K562 (cell line): ENCODE measurements at regions not wholly inside any gene's neighbourhood (a gene's known extent, or its start where the extent isn't known, plus 50 kb on each side); places are given as distances from the start of the nearest gene placed in this dataset.

Source experiments
- ATAC-seq: fragments of 200-7000 bp; cut with Tn5 transposase; 3 replicates; pipeline ENCODE4 v1.9.1; 2020; ENCODE audit warnings: moderate library complexity
- BruUV-seq: library from RNA; stranded (reverse); fragments of 400-500 nt; replicated peaks from 2 replicates; lab custom pipeline; 2021; lab: Mats Ljungman, UMichigan
- CTCF ChIA-PET: fragments of 300-600 bp; formaldehyde crosslinking; extraction: SDS; loops from one replicate; lab custom pipeline; 2021; ENCODE audit warnings: low intra/inter-chr PET ratio; lab: Yijun Ruan, JAX
- POLR2A ChIA-PET: fragments of 300-600, 350-650 bp; sonication (Branson Sonifier 250); formaldehyde crosslinking; extraction: SDS; loops from one replicate; lab custom pipeline; 2021; ENCODE audit warnings: antibody characterized with exemption, inconsistent platforms; lab: Yijun Ruan, JAX
- DNase-seq, 4 experiments: peaks; one replicate each; pipeline versions ENCODE4 v3.0.0 to v3.0.0-alpha.2; 2011 to 2018; ENCODE audit warnings: low spot score in 3 of 4, mixed read lengths in 3 of 4; ENCODE audit errors: extremely low read depth in 1 of 4
- FAIRE-seq: peaks from 2 replicates; lab custom pipeline; 2011; peaks lifted over from hg19 to GRCh38; lab: Jason Lieb, UNC
- H2AFZ ChIP-seq: 2 replicates; pipeline ENCODE4 v1.6.0; 2011; ENCODE audit warnings: low read depth, low read length, control low read depth, inconsistent platforms
- H3K27ac ChIP-seq: fragments of 200-600 bp; 3 replicates; pipeline ENCODE4 v1.8.0; 2011; ENCODE audit warnings: low read depth, mild to moderate bottlenecking, control low read depth, inconsistent platforms, low read length, moderate library complexity, mixed read lengths; ENCODE audit errors: extremely low read depth
- H3K27me3 ChIP-seq, 2 experiments: fragments of 300-600 bp in 1 of 2; 2 replicates in 1 of 2; 3 replicates in 1 of 2; pipeline versions ENCODE4 v1.6.0 to v1.8.0; 2011; ENCODE audit warnings: inconsistent platforms in 2 of 2, low read length in 2 of 2, mild to moderate bottlenecking in 1 of 2, mixed read lengths in 1 of 2, moderate library complexity in 1 of 2; ENCODE audit not compliant: control insufficient read depth in 2 of 2, insufficient read depth in 2 of 2
- H3K36me3 ChIP-seq: fragments of 300-600 bp; 3 replicates; pipeline ENCODE4 v1.8.0; 2011; ENCODE audit warnings: mild to moderate bottlenecking, low read length, inconsistent platforms; ENCODE audit not compliant: control insufficient read depth, insufficient read depth
- H3K4me1 ChIP-seq, 2 experiments: fragments of 200-600 bp in 1 of 2; replicated peaks in 1 of 2; 2 replicates in 1 of 2; 3 replicates in 1 of 2; pipeline versions ENCODE4 v1.5.1 to v1.8.0; 2011; ENCODE audit warnings: inconsistent platforms in 2 of 2, low read length in 2 of 2, mild to moderate bottlenecking in 1 of 2, mixed read lengths in 1 of 2, moderate library complexity in 1 of 2; ENCODE audit not compliant: control insufficient read depth in 2 of 2, insufficient read depth in 2 of 2
- H3K4me2 ChIP-seq: 2 replicates; pipeline ENCODE4 v1.6.1; 2011; ENCODE audit warnings: low read length, control low read depth, inconsistent platforms, mixed read lengths; ENCODE audit not compliant: insufficient read depth
- H3K4me3 ChIP-seq: fragments of 200-600 bp; sonication (generic), shearing (Covaris generic); 2 replicates; pipeline ENCODE4 v1.5.1; 2016; ENCODE audit warnings: control low read depth, inconsistent platforms
- H3K79me2 ChIP-seq: fragments of 200-600 bp; 3 replicates; pipeline ENCODE4 v1.8.0; 2011; ENCODE audit warnings: low read length, inconsistent platforms; ENCODE audit not compliant: control insufficient read depth, insufficient read depth
- H3K9ac ChIP-seq, 2 experiments: 2 replicates each; pipeline versions ENCODE4 v1.6.0 to v1.6.1; 2011; ENCODE audit warnings: low read depth in 2 of 2, low read length in 2 of 2, control low read depth in 1 of 2, inconsistent platforms in 1 of 2, mild to moderate bottlenecking in 1 of 2, mixed read lengths in 1 of 2; ENCODE audit not compliant: insufficient read depth in 1 of 2
- H3K9me1 ChIP-seq: one replicate; pipeline ENCODE4 v1.6.0; 2011; ENCODE audit warnings: inconsistent platforms, mild to moderate bottlenecking, low read length, moderate library complexity; ENCODE audit not compliant: control insufficient read depth, insufficient read depth
- H3K9me3 ChIP-seq: replicated peaks from 2 replicates; pipeline ENCODE4 v1.5.1; 2011; ENCODE audit warnings: low read depth, low read length, inconsistent platforms; ENCODE audit not compliant: control insufficient read depth, insufficient read depth
- H4K20me1 ChIP-seq: replicated peaks from 2 replicates; pipeline ENCODE4 v1.6.1; 2011; ENCODE audit warnings: low read length, inconsistent platforms, mixed read lengths; ENCODE audit not compliant: control insufficient read depth, insufficient read depth
- BCL6 ChIP-seq: fragments of 250-450 bp; sonication (Bioruptor Pico); IDR thresholded peaks from 2 replicates; pipeline ENCODE4 v1.4.0; 2020
- CTCFL ChIP-seq: IDR thresholded peaks from 2 replicates; pipeline ENCODE4 v1.6.1; 2011; ENCODE audit warnings: borderline replicate concordance, low read depth, mild to moderate bottlenecking, moderate library complexity, low read length; ENCODE audit not compliant: insufficient read depth, poor library complexity, severe bottlenecking
- HNRNPL ChIP-seq: fragments of 200-400 bp; formaldehyde crosslinking; IDR thresholded peaks from 2 replicates; pipeline ENCODE4 v1.6.1; 2017; ENCODE audit warnings: low read depth, mild to moderate bottlenecking, low read length
- ZBTB2 ChIP-seq: fragments of 450-650 bp; IDR thresholded peaks from 2 replicates; pipeline ENCODE4 v1.6.1; 2016; ENCODE audit warnings: antibody characterized with exemption
- ZNF282 ChIP-seq: sonication (generic); formaldehyde crosslinking; IDR thresholded peaks from 2 replicates; pipeline ENCODE4 v1.8.1; 2023; ENCODE audit warnings: missing genetic modification reagents
- ZNF695 ChIP-seq: fragments of 450-650 bp; formaldehyde crosslinking; IDR thresholded peaks from 2 replicates; pipeline ENCODE4 v1.4.0; 2020; ENCODE audit warnings: mild to moderate bottlenecking, moderate library complexity
- WGBS: fragments of 100-300 bp; shearing (Covaris generic); methylation state at CpG from one replicate; pipeline ENCODE4 v1.1.6; 2016; ENCODE audit warnings: low coverage, mixed read lengths; ENCODE audit not compliant: insufficient coverage; ENCODE audit errors: missing lambda C conversion rate; 5-methylcytosine and 5-hydroxymethylcytosine counted together
- in situ Hi-C: fragments of 300-500 bp; cut with MboI; formaldehyde crosslinking; loops from 4 replicates; pipeline ENCODE4 v1.15.0; 2018; ENCODE audit warnings: inconsistent platforms, mixed read lengths
- intact Hi-C: fragments of 100-400 bp; cut with micrococcal nuclease; formaldehyde crosslinking; loops from 2 replicates; pipeline ENCODE4 v1.14.2; 2022
- TF ChIP-seq, protein P1 (sequence below), 2 experiments: fragments of 450-650 bp in 1 of 2; IDR thresholded peaks; 2 replicates each; pipeline ENCODE4 v1.6.1; 2011 to 2017; ENCODE audit warnings: low read depth in 2 of 2, antibody characterized with exemption in 1 of 2, borderline replicate concordance in 1 of 2, low read length in 1 of 2, mild to moderate bottlenecking in 1 of 2, mixed read lengths in 1 of 2; ENCODE audit not compliant: control insufficient read depth in 1 of 2

- TF ChIP-seq, protein P1, sequence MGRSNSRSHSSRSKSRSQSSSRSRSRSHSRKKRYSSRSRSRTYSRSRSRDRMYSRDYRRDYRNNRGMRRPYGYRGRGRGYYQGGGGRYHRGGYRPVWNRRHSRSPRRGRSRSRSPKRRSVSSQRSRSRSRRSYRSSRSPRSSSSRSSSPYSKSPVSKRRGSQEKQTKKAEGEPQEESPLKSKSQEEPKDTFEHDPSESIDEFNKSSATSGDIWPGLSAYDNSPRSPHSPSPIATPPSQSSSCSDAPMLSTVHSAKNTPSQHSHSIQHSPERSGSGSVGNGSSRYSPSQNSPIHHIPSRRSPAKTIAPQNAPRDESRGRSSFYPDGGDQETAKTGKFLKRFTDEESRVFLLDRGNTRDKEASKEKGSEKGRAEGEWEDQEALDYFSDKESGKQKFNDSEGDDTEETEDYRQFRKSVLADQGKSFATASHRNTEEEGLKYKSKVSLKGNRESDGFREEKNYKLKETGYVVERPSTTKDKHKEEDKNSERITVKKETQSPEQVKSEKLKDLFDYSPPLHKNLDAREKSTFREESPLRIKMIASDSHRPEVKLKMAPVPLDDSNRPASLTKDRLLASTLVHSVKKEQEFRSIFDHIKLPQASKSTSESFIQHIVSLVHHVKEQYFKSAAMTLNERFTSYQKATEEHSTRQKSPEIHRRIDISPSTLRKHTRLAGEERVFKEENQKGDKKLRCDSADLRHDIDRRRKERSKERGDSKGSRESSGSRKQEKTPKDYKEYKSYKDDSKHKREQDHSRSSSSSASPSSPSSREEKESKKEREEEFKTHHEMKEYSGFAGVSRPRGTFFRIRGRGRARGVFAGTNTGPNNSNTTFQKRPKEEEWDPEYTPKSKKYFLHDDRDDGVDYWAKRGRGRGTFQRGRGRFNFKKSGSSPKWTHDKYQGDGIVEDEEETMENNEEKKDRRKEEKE (IDR thresholded peaks at IDR 0.05; ENCODE audit: borderline replicate concordance in 1 of 2, control insufficient read depth in 1 of 2, low read depth in 2 of 2, low read length in 1 of 2) = no peak
Measured at GRCh38 chr10:62573929-62574328, 199.8 kb downstream of the ZNF365 start (continued).

DNA sequence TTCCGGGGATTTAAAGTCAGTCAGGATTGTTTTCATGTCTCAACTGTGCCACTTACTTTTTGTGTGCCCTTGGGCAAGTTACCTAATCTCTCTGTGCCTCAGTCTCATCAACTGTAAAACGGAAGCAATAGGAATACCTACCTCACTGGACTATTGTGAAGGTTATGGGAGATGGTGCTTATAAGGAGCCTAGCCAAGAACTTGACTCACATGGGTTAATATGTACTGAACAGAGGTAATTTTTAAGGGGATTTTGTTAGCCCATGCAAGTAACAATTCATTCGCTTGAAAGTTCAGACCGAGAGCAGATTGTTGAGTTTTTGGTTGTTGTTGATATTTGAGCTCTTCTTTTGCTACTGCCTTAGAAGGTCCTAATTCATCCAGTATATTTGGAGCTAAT is 202.9 kb downstream of the ZNF365 start:
- DNase-seq (no peak), ATAC-seq (no peak), FAIRE-seq (no peak)
- H3K4me1 ChIP-seq = no peaks in the 10 kb centered on the region
- no peak overlapping the region for H2AFZ ChIP-seq
- H3K27ac ChIP-seq = no peak overlapping the region
- BruUV-seq = no TSS peak
- H3K9ac ChIP-seq = no peak overlapping the region
- H4K20me1 ChIP-seq = no peaks in the 10 kb centered on the region
- ChIA-PET CTCF (no interaction called here), POLR2A (interaction anchor here (0.8 kb wide), 1 partner anchor 1166 kb away, joined by 3 read pairs; no protein-coding TSS in a partner anchor)
- in situ Hi-C loops (loop anchor here (25.0 kb wide), 1 partner anchor 1160 kb away; no protein-coding TSS in a partner anchor), intact Hi-C loops (no loop called here)
- H3K27me3 ChIP-seq = peaks cover 0 to 8% of the 10 kb centered on the region in 2 experiments; a peak in 2 of 5 replicates
- no peaks in the 10 kb centered on the region for H3K9me1 ChIP-seq
- WGBS = 2% methylated on average over 4 of the region's 4 CpGs
- H3K9me3 ChIP-seq = no peaks in the 10 kb centered on the region
- no peaks in the 10 kb centered on the region for H3K79me2 ChIP-seq
- no peak overlapping the region for H3K4me2 ChIP-seq
- H3K4me3 ChIP-seq = no peak overlapping the region
- H3K36me3 ChIP-seq = no peaks in the 10 kb centered on the region
- TF ChIP-seq HNRNPL (no peak), ZNF282 (no peak), ZBTB2 (no peak), ZNF695 (CRISPR knock-in tag) (no peak), BCL6 (CRISPR knock-in tag) (no peak), CTCFL (no peak)
